ENCODE measurements at regions not wholly inside any gene's neighbourhood (a gene's known extent, or its start where the extent isn't known, plus 50 kb on each side); places are given as distances from the start of the nearest gene placed in this dataset.

GRCh38 chrX:44096666-44097065 lies 123.5 kb upstream of the NDP start:
- Mint-ChIP-seq H3K27me3 (no peaks in the 10 kb centered on the region), H3K4me1 (no peaks in the 10 kb centered on the region), H3K4me3 (no peak overlapping the region), H3K9me3 (ENCODE audit: low read depth) (no peaks in the 10 kb centered on the region), H3K36me3 (no peaks in the 10 kb centered on the region), H3K27ac (no peak overlapping the region)
- CTCF ChIA-PET: no interaction called here
- ATAC-seq: no peak
- DNase-seq: no peak

GRCh38 chrX:44094821-44095530 lies 121.8 kb upstream of the NDP start:
- CTCF ChIA-PET: no interaction called here
- DNase-seq (no peak), ATAC-seq (no peak)
- H3K4me1 Mint-ChIP-seq: no peaks in the 10 kb centered on the region
- H3K4me3 Mint-ChIP-seq: no peak overlapping the region
- H3K27me3 Mint-ChIP-seq: no peaks in the 10 kb centered on the region
- no peak overlapping the region for H3K27ac Mint-ChIP-seq
- H3K36me3 Mint-ChIP-seq: no peaks in the 10 kb centered on the region
- no peaks in the 10 kb centered on the region for H3K9me3 Mint-ChIP-seq (ENCODE audit: low read depth)

DNA sequence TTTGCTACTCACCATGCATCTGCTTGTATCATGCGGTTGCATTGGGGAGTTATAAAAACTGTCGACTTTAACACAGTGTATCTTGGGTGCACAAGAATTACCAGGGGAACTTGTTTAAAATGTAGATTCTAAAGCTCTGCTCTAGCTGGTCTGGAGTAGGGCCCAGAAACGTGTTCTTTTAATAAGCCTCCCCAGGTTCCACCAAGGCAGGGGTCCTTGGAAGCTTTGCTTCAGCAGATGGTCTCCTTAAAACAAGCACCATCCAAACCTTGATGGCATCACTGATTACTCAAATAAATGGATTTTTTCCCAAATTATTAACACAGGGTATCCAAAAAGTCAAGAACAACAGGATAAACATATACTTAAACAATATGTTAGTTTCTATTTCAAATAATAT lies 120.2 kb upstream of the NDP start:
- Mint-ChIP-seq H3K9me3 (ENCODE audit: low read depth) (no peaks in the 10 kb centered on the region), H3K27me3 (no peaks in the 10 kb centered on the region), H3K36me3 (no peaks in the 10 kb centered on the region), H3K4me3 (no peak overlapping the region), H3K27ac (no peak overlapping the region), H3K4me1 (no peaks in the 10 kb centered on the region)
- DNase-seq (no peak), ATAC-seq (no peak)
- CTCF ChIA-PET: no interaction called here

GRCh38 chrX:44092778-44093177 lies 119.6 kb upstream of the NDP start:
- no peak overlapping the region for H3K4me3 Mint-ChIP-seq
- ATAC-seq (no peak), DNase-seq (no peak)
- H3K4me1 Mint-ChIP-seq: no peaks in the 10 kb centered on the region
- CTCF ChIA-PET: no interaction called here
- H3K27ac Mint-ChIP-seq: no peak overlapping the region
- H3K9me3 Mint-ChIP-seq (ENCODE audit: low read depth): no peaks in the 10 kb centered on the region
- no peaks in the 10 kb centered on the region for H3K36me3 Mint-ChIP-seq
- no peaks in the 10 kb centered on the region for H3K27me3 Mint-ChIP-seq

GRCh38 chrX:44088510-44089144 lies 115.4 kb upstream of the NDP start:
- no peak for DNase-seq
- Mint-ChIP-seq H3K27me3 (no peaks in the 10 kb centered on the region), H3K27ac (no peak overlapping the region), H3K4me3 (no peak overlapping the region), H3K9me3 (ENCODE audit: low read depth) (no peaks in the 10 kb centered on the region), H3K4me1 (no peaks in the 10 kb centered on the region), H3K36me3 (no peaks in the 10 kb centered on the region)
- ATAC-seq: no peak
- CTCF ChIA-PET: no interaction called here

GRCh38 chrX:44085209-44085608 lies 112.0 kb upstream of the NDP start:
- no peak overlapping the region for H3K27ac Mint-ChIP-seq
- no peaks in the 10 kb centered on the region for H3K4me1 Mint-ChIP-seq
- no peaks in the 10 kb centered on the region for H3K36me3 Mint-ChIP-seq
- no peaks in the 10 kb centered on the region for H3K27me3 Mint-ChIP-seq
- H3K9me3 Mint-ChIP-seq (ENCODE audit: low read depth): peaks cover 1% of the 10 kb centered on the region
- H3K4me3 Mint-ChIP-seq: no peak overlapping the region
- CTCF ChIA-PET: no interaction called here
- DNase-seq (no peak), ATAC-seq (no peak)

DNA sequence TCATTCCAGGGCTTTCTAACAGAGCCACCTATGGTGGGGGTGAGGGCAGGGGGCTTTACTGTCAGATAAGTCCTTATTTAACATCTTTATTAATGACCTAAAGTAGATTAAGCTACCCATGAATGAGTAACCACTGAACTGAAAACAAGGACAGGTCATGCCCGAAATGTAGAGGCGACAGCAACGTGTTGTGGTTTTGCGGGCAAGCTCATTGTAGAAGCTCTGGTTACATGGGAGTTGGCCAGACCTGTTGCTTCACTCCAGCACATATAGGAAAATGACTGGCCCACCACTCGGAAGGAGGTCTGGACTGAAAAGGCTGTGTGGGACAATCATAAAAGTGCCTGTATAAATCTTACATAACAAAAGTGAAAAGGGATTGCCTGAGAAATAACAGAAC lies 109.6 kb upstream of the NDP start:
- ATAC-seq (no peak), DNase-seq (no peak)
- peaks cover 1% of the 10 kb centered on the region for H3K9me3 Mint-ChIP-seq (ENCODE audit: low read depth)
- no peak overlapping the region for H3K4me3 Mint-ChIP-seq
- CTCF ChIA-PET: no interaction called here
- no peaks in the 10 kb centered on the region for H3K27me3 Mint-ChIP-seq
- H3K36me3 Mint-ChIP-seq: no peaks in the 10 kb centered on the region
- H3K27ac Mint-ChIP-seq: no peak overlapping the region
- no peaks in the 10 kb centered on the region for H3K4me1 Mint-ChIP-seq

DNA sequence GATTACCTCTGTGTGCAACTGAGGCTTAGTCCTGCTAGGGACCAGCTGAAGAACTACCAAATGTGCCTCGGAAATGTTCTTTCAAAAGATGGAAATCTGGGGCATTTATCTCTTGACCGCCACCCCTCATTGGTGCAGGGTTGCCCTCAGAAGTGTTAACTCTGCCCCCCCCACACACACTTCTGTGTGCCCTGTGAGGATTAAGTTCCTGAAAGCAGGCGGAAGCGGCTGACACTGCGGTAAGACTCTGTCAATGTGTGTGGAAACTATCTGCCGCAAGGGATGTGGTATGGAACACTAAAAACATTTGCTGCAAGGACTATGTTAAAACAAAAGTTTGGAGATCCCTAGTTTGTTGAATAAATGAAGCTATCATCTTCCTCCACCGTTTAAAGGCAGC lies 106.9 kb upstream of the NDP start:
- Mint-ChIP-seq H3K36me3 (no peaks in the 10 kb centered on the region), H3K27me3 (no peaks in the 10 kb centered on the region), H3K4me3 (no peak overlapping the region), H3K4me1 (no peaks in the 10 kb centered on the region), H3K9me3 (ENCODE audit: low read depth) (peaks cover 1% of the 10 kb centered on the region), H3K27ac (no peak overlapping the region)
- CTCF ChIA-PET: no interaction called here
- DNase-seq (no peak), ATAC-seq (no peak)

DNA sequence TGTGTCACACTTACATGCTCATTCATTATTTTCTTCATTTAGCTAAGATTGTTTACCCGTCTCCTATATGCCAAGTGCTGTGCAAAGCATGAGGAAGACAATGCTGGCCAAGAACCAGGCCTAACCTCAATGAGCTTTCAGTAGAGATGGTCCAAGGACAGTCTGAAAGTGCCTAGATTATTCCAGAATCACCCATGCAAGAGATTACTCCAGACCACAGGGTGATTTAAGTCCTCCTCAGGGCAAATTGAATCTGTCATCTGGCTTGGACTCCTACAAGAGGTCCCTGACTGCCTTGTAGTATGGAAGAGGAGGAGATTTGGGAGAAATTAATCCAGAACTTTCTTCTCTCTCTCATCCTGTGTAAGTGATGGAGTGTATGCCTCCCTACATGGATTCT lies 99.4 kb upstream of the NDP start:
- Mint-ChIP-seq H3K9me3 (ENCODE audit: low read depth) (no peaks in the 10 kb centered on the region), H3K27me3 (no peaks in the 10 kb centered on the region), H3K36me3 (no peaks in the 10 kb centered on the region), H3K4me1 (no peaks in the 10 kb centered on the region), H3K4me3 (no peak overlapping the region), H3K27ac (no peak overlapping the region)
- no peak for DNase-seq
- CTCF ChIA-PET: no interaction called here
- no peak for ATAC-seq

- Mint-ChIP-seq H3K4me3 (no peak overlapping the region), H3K27ac (no peak overlapping the region), H3K27me3 (no peaks in the 10 kb centered on the region), H3K4me1 (no peaks in the 10 kb centered on the region), H3K36me3 (no peaks in the 10 kb centered on the region), H3K9me3 (ENCODE audit: low read depth) (no peaks in the 10 kb centered on the region)
- DNase-seq (no peak), ATAC-seq (no peak)
- CTCF ChIA-PET: no interaction called here
Measured at GRCh38 chrX:44071847-44072551, 98.8 kb upstream of the NDP start.

DNA sequence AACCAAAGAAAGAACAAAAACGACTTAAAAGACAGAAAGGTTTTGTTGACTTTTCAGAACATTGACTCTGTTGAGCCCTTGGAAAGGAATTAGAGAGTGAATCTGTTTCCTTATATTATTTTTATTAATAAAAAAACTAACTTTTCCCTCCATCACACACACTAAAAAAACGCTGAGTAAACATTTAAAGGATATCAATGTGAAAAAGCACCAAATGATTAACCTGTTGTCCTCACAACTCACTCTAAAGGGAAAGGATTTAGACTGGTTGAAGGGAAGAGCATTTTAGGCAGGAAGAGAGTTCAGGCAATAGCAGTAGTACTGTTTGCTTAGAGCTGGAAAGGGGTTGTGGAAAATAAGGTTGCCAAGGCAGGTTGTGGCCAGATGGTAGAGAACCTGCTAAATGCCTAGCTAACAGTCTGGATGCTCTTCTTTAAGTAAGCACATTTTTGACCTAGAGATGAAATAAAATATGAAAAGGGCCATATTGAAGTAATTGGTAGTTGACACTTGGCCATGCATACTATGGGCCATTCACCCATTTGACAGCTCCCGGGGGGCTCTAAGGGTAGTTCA lies 98.0 kb upstream of the NDP start:
- H3K27me3 Mint-ChIP-seq: no peaks in the 10 kb centered on the region
- CTCF ChIA-PET: no interaction called here
- no peak for ATAC-seq

DNA sequence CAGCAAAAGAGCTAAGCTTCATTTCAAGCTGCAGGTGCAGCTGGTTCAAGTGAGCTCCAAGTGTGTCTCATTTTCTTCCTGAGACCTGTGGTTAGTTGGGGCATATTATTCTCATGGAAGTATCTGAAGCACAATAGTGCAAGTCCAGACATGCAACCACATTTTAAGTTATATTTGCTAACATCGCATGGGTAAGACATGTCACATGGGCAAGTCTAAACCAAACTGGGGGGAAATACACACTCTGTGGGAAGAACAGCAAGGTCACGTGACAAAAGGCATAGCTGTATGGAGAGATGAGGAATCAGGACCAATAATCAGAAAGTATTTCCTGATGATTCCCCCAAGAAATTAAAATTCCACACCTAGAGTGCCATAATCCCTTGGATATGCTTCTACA lies 94.9 kb upstream of the NDP start:
- DNase-seq (no peak), ATAC-seq (no peak)
- Mint-ChIP-seq H3K9me3 (ENCODE audit: low read depth) (no peaks in the 10 kb centered on the region), H3K4me3 (no peak overlapping the region), H3K36me3 (no peaks in the 10 kb centered on the region), H3K27me3 (no peaks in the 10 kb centered on the region), H3K4me1 (no peaks in the 10 kb centered on the region), H3K27ac (no peak overlapping the region)
- CTCF ChIA-PET: no interaction called here

More for the DNA sequence above, 98.0 kb upstream of the NDP start:
- DNase-seq: no peak
- Mint-ChIP-seq H3K9me3 (ENCODE audit: low read depth) (no peaks in the 10 kb centered on the region), H3K27ac (no peak overlapping the region), H3K4me3 (no peak overlapping the region), H3K36me3 (no peaks in the 10 kb centered on the region), H3K4me1 (no peaks in the 10 kb centered on the region)

GRCh38 chrX:44063606-44064005 lies 90.4 kb upstream of the NDP start:
- H3K27me3 Mint-ChIP-seq: no peaks in the 10 kb centered on the region
- no peak for ATAC-seq
- CTCF ChIA-PET: no interaction called here
- no peak for DNase-seq
- H3K9me3 Mint-ChIP-seq (ENCODE audit: low read depth): no peaks in the 10 kb centered on the region
- H3K36me3 Mint-ChIP-seq: no peaks in the 10 kb centered on the region
- no peaks in the 10 kb centered on the region for H3K4me1 Mint-ChIP-seq
- H3K4me3 Mint-ChIP-seq: no peak overlapping the region
- H3K27ac Mint-ChIP-seq: no peak overlapping the region

- Mint-ChIP-seq H3K27ac (no peak overlapping the region), H3K9me3 (ENCODE audit: low read depth) (no peaks in the 10 kb centered on the region), H3K27me3 (no peaks in the 10 kb centered on the region), H3K36me3 (no peaks in the 10 kb centered on the region), H3K4me3 (no peak overlapping the region), H3K4me1 (no peaks in the 10 kb centered on the region)
- no peak for ATAC-seq
- DNase-seq: no peak
- CTCF ChIA-PET: no interaction called here
Measured at GRCh38 chrX:44062840-44063239, 89.7 kb upstream of the NDP start.

Measured in activated CD8-positive, alpha-beta memory T cell treated with anti-CD3 and anti-CD28 coated beads, Interleukin-2, amount 10 ng/mL, durations not matched to agents 7 days and 5 days (primary cell).